Fibroblast of mammary gland (primary cell): ENCODE measurements at regions not wholly inside any gene's neighbourhood (a gene's known extent, or its start where the extent isn't known, plus 50 kb on each side); places are given as distances from the start of the nearest gene placed in this dataset.

Experiments
- DNase-seq: peaks from one replicate; pipeline ENCODE4 v3.0.0-alpha.2; 2010; ENCODE audit warnings: low read depth
- H3K4me3 ChIP-seq: 2 replicates; pipeline ENCODE4 v1.5.1; 2011; ENCODE audit warnings: low read depth, mild to moderate bottlenecking, low read length, moderate library complexity; ENCODE audit not compliant: control insufficient read depth
- TF ChIP-seq, protein P1 (sequence below): conservative IDR thresholded peaks from 2 replicates; pipeline ENCODE4 v1.5.1; 2011; ENCODE audit warnings: low read depth, low read length, inconsistent platforms; ENCODE audit not compliant: control insufficient read depth, insufficient read depth

DNA sequence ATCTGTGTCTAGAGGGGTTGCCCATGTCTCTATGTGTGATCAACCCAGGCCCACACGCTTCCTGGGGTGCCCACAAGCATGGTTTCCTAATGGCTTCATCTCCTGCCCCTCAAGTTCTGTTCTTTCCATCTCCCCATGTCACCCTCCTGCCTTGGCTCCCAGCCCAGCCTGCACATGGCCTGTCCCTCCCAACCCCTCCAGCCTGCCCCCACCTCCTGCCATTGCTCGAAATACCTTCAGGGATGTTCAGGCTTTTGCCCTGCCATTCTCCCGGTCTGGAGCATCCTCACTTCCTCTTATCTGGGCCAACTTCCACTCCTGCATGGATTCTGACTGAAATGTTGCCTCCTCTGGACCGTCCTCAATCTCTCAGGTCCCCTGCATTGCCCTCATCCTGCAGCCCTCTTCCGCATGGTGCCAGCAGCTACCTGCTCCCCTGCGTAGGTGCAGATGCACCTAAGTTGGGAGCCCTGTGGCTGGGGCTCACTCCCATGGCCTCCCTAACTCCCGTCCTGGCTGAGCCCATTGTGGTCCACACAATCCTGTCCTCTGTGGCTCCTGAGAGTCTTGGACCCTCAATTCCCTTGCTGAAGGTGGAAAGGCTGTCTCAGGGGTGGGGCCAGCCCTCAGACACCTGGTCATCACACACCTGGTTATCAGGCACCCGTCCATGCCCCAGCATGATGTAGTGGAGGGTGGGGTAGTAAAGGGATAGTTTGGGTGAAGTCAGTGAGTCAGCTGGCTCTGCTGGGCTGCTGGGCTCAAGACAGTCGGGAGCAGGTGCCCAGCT lies 152.1 kb downstream of the URI1 start:
- DNase-seq, result no peak
- TF ChIP-seq, protein P1, sequence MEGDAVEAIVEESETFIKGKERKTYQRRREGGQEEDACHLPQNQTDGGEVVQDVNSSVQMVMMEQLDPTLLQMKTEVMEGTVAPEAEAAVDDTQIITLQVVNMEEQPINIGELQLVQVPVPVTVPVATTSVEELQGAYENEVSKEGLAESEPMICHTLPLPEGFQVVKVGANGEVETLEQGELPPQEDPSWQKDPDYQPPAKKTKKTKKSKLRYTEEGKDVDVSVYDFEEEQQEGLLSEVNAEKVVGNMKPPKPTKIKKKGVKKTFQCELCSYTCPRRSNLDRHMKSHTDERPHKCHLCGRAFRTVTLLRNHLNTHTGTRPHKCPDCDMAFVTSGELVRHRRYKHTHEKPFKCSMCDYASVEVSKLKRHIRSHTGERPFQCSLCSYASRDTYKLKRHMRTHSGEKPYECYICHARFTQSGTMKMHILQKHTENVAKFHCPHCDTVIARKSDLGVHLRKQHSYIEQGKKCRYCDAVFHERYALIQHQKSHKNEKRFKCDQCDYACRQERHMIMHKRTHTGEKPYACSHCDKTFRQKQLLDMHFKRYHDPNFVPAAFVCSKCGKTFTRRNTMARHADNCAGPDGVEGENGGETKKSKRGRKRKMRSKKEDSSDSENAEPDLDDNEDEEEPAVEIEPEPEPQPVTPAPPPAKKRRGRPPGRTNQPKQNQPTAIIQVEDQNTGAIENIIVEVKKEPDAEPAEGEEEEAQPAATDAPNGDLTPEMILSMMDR, result no peak
- no peak overlapping the region for H3K4me3 ChIP-seq

DNA sequence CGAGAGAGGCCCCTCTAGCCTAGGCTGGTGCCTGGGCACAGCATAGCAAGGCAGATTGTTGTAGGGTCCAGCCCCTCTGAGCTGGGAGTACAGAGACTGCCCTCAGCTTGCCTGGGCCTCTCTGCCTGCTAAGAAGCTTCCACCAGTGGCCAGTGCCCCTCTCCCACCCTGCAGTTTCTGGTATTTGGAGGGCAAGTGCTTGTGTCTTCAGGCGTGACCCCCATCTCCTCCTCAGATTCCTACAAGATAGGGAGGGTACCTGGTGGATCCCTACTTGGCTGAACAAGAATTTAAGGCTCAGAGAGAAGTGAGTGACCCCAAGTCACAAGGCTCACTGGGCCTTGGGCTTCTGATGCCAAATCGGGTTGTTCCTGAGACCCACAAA lies 152.7 kb downstream of the URI1 start:
- no peak overlapping the region for H3K4me3 ChIP-seq
- no peak for DNase-seq
- TF ChIP-seq, protein P1, result no peak

DNA sequence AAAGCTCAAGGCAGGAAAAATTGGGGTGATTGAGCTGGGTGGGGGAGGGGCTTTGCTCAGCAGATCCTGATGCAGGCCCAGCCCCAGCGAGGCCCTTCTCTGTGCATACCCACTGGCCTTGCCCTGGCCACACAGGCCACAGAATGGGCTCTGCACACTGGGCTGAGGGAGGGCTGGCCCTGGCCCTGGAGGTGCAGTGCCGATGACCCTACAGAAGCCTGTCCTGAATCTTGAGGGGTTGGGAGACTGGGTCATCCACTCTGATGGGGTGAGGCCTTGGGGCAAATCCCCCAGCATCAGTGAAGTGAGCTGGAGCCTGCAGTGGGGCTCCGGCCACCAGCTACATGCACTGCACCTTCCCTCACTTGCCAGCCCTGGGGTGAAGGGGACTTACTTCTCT lies 153.1 kb downstream of the URI1 start:
- DNase-seq, result no peak
- TF ChIP-seq, protein P1, result no peak
- no peak overlapping the region for H3K4me3 ChIP-seq

DNA sequence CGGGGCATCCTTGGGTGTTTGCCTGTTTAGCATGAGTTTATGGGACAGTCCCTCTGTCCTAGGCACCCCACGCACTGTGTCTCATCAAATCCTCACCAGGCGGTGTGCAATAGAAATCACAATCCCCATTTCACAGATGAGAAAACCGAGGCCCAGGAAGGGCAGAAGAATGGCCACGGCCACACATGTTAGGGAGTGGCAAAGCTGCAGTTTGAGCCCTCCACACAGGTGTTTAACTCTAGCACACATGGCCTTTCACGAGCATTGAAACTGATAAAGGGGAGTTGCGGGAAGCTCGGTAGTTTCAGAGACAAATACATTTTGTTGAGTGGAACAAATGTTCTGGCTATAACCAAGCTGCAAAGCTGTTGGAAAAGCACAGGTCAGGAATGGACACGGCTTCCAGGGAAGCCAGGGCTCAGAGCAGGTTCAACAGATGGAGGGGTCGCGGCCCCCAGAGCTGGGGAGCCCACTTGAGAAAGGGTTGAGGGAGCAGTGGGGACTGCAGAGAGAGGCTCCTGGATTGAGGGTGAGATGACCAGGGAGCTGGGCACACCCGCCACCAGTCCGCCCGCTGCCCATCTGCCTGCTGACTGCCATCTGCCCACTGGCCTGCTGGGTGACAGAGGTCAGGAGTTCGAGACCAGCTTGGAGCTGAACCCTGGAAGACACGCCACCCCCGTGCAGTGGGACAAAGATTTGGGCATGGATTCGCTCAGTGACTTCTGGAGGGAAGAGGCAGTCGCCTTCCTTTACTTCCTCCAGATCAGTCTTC lies 154.7 kb downstream of the URI1 start:
- DNase-seq, result no peak
- TF ChIP-seq, protein P1, result no peak
- H3K4me3 ChIP-seq, result no peak overlapping the region

DNA sequence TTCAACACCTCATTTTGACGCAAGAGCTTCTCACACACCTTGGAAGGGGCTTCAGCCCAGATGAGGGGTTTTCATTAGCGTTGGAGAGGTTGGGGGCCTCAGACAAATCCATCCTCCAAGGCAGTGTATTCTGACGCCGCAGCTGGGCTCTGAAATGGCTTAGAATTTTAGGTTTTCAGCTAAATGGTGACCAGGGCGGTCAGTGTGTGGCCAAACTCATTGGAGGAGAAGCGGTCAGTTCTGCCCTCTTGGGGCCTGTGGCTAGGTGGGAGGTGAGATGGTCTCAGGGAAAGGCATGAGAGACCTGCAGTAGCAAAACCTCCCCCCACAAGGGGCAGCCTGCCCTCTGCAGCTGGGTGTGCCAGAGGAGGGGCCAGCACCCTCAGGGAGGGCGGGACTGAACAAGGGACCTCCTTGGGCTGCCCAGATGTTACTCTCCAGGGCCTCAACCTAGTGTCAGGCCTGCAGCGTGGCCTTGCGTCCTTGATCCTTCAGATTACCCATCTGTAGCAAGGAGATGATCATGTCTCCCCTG lies 155.8 kb downstream of the URI1 start:
- no peak for DNase-seq
- TF ChIP-seq, protein P1, result no peak

DNA sequence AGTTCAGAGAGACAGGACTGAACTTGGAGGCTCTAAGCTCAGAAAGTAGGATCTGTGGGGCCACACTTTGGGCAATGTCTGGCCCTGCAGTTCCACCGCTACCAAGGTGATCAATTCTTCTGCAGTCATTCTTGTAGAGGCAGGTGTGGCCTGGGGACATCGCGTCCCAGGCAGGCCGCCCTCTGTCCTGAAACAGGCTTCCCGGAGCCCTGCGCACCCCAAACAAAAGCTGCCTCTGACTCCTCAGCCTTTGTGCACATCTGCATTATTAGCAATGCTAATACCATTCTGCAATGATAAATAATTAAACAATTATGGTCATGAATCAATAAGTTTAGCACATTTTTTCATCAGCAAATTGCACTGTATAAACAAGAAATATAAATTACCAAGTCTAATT lies 160.2 kb downstream of the URI1 start:
- DNase-seq, result no peak
- no peak overlapping the region for H3K4me3 ChIP-seq
- TF ChIP-seq, protein P1, result no peak

More for the DNA sequence above, 155.8 kb downstream of the URI1 start:
- no peak overlapping the region for H3K4me3 ChIP-seq
